ENCODE measurements at regions not wholly inside any gene's neighbourhood (a gene's known extent, or its start where the extent isn't known, plus 50 kb on each side); places are given as distances from the start of the nearest gene placed in this dataset.

GRCh38 chr2:140178234-140178633 is 1398.0 kb upstream of the NXPH2 start:
- CTCF ChIA-PET = no interaction called here
- H3K4me1 ChIP-seq (ENCODE audit: control insufficient read depth, insufficient read depth, low read length) = no peaks in the 10 kb centered on the region
- no peak overlapping the region for H3K27ac ChIP-seq (ENCODE audit: extremely low read depth, low read depth, low read length)
- no peaks in the 10 kb centered on the region for H3K36me3 ChIP-seq (ENCODE audit: control insufficient read depth in 2 of 2, insufficient read depth in 1 of 2, low read length in 2 of 2)
- no peak overlapping the region for H3K4me3 ChIP-seq (ENCODE audit: low read depth, low read length)
- no peak for TF ChIP-seq ZNF311 (tag by site-specific recombination; IDR thresholded peaks at IDR 0.05; ENCODE audit: borderline replicate concordance)
- TF ChIP-seq TCF7L2 (IDR thresholded peaks at IDR 0.05; ENCODE audit: borderline replicate concordance, low read depth, low read length) = no peak
- no peak for TF ChIP-seq ZNF362 (tag by site-specific recombination; IDR thresholded peaks at IDR 0.05)
- no peak for TF ChIP-seq KLF17 (tag by site-specific recombination; IDR thresholded peaks at IDR 0.05)
- no peak for TF ChIP-seq KLF7 (tag by site-specific recombination; IDR thresholded peaks at IDR 0.05; ENCODE audit: borderline replicate concordance)
- TF ChIP-seq ZSCAN16 (tag by site-specific recombination; IDR thresholded peaks at IDR 0.05) = no peak
- TF ChIP-seq ZNF596 (tag by site-specific recombination; IDR thresholded peaks at IDR 0.05) = no peak
- no peak for TF ChIP-seq HOXD13 (CRISPR knock-in tag; IDR thresholded peaks at IDR 0.05; ENCODE audit: borderline replicate concordance)
- TF ChIP-seq ZNF175 (tag by site-specific recombination; IDR thresholded peaks at IDR 0.05) = no peak
- no peak for TF ChIP-seq ZNF18 (tag by site-specific recombination; IDR thresholded peaks at IDR 0.05)
- no peak for TF ChIP-seq ZNF660 (tag by site-specific recombination; IDR thresholded peaks at IDR 0.05)
- TF ChIP-seq ZBTB1 (tag by site-specific recombination; IDR thresholded peaks at IDR 0.05) = no peak
- no peak for TF ChIP-seq ZNF248 (tag by site-specific recombination; IDR thresholded peaks at IDR 0.05)
- TF ChIP-seq ZNF621 (tag by site-specific recombination; IDR thresholded peaks at IDR 0.05) = no peak
- TF ChIP-seq ZBTB11 (tag by site-specific recombination; conservative IDR thresholded peaks at IDR 0.05; ENCODE audit: low read depth) = no peak
- TF ChIP-seq REPIN1 (tag by site-specific recombination; IDR thresholded peaks at IDR 0.05; ENCODE audit: low read depth) = no peak
- TF ChIP-seq ZBTB26 (tag by site-specific recombination; optimal IDR thresholded peaks at IDR 0.05) = no peak
- no peak for TF ChIP-seq ZNF10 (tag by site-specific recombination; IDR thresholded peaks at IDR 0.05)
- no peak for TF ChIP-seq ZNF112 (tag by site-specific recombination; IDR thresholded peaks at IDR 0.05)
- TF ChIP-seq RBAK (tag by site-specific recombination; IDR thresholded peaks at IDR 0.05) = no peak
- POLR2A ChIA-PET = no interaction called here
- H3K9me3 ChIP-seq (ENCODE audit: control insufficient read depth, insufficient read depth, low read depth, low read length) = no peaks in the 10 kb centered on the region
